KMS-11 (cell line): ENCODE measurements at regions not wholly inside any gene's neighbourhood (a gene's known extent, or its start where the extent isn't known, plus 50 kb on each side); places are given as distances from the start of the nearest gene placed in this dataset.

Source experiments
- H2AFZ ChIP-seq: fragments of 200-600 bp; sonication (generic); 2 replicates; pipeline ENCODE4 v1.6.1; 2016; ENCODE audit warnings: antibody characterized with exemption, mixed run types, low read depth
- H3K27ac ChIP-seq: fragments of 200-600 bp; sonication (generic); 2 replicates; pipeline ENCODE4 v1.6.1; 2016; ENCODE audit warnings: mild to moderate bottlenecking, mixed run types
- H3K27me3 ChIP-seq: fragments of 200-600 bp; sonication (generic); 2 replicates; pipeline ENCODE4 v1.6.1; 2017; ENCODE audit warnings: mild to moderate bottlenecking, low read depth, mixed run types, moderate library complexity; ENCODE audit not compliant: insufficient read depth
- H3K36me3 ChIP-seq: fragments of 200-600 bp; sonication (generic); 2 replicates; pipeline ENCODE4 v1.6.1; 2017; ENCODE audit warnings: mild to moderate bottlenecking, mixed run types; ENCODE audit not compliant: insufficient read depth
- H3K4me1 ChIP-seq: fragments of 200-600 bp; sonication (generic); 2 replicates; pipeline ENCODE4 v1.6.1; 2016; ENCODE audit warnings: mild to moderate bottlenecking, low read depth, mixed run types; ENCODE audit not compliant: poor library complexity, severe bottlenecking
- H3K4me2 ChIP-seq: fragments of 200-600 bp; sonication (generic); 2 replicates; pipeline ENCODE4 v1.7.0; 2016; ENCODE audit warnings: mild to moderate bottlenecking, mixed run types
- H3K4me3 ChIP-seq: fragments of 200-600 bp; sonication (generic); IDR thresholded peaks from 2 replicates; pipeline ENCODE4 v1.6.1; 2017; ENCODE audit warnings: low read depth, low read length, mixed read lengths; ENCODE audit not compliant: insufficient read depth
- H3K79me2 ChIP-seq: fragments of 200-600 bp; sonication (generic); 2 replicates; pipeline ENCODE4 v1.6.1; 2016; ENCODE audit warnings: low read depth, mixed run types; ENCODE audit not compliant: insufficient read depth
- H3K9ac ChIP-seq: fragments of 200-600 bp; sonication (generic); 2 replicates; pipeline ENCODE4 v1.6.1; 2016; ENCODE audit warnings: mild to moderate bottlenecking, mixed run types
- H4K20me1 ChIP-seq: fragments of 200-600 bp; sonication (generic); 2 replicates; pipeline ENCODE4 v1.6.1; 2016; ENCODE audit warnings: mild to moderate bottlenecking, mixed run types; ENCODE audit not compliant: insufficient read depth
- TF ChIP-seq, protein P1 (sequence below): fragments of 200-600 bp; sonication (generic); conservative IDR thresholded peaks from 2 replicates; pipeline ENCODE4 v1.6.1; 2017; ENCODE audit warnings: low read depth, mild to moderate bottlenecking, antibody characterized with exemption, low read length, moderate library complexity, mixed read lengths

DNA sequence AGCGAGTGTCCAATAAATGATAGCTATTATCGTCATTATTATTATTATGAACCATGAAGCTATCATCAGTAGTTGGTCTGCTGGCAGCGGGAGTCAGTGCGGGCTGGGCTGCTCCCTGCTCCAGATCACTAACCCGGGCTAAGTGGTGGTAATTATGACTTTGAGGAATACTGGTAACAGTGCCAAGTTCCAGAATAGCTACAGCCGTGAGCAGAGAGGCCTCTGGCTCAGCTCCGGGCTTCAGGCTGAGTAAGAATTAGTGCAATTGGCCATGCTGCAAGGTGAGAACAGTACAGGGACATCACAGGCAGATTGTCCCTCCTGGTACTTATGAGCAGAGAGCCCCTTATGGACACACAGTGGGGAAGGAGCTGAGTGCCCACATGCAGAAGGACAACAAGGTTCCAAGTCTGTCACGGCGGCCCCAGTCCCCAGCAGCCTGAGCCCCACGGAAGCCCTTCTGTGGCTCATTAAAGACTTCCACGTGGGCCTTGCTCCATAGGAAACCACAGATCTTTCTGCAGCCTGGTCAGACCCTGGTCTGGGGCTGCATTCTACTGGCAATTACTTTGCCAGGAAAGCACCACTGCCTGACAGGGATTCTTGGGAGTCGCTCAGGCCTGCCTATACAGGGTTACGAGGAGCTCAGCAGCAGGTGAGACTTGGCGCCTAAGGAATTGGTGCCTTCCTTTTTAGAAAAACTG lies 235.1 kb downstream of the RRAGC start:
- TF ChIP-seq, protein P1, sequence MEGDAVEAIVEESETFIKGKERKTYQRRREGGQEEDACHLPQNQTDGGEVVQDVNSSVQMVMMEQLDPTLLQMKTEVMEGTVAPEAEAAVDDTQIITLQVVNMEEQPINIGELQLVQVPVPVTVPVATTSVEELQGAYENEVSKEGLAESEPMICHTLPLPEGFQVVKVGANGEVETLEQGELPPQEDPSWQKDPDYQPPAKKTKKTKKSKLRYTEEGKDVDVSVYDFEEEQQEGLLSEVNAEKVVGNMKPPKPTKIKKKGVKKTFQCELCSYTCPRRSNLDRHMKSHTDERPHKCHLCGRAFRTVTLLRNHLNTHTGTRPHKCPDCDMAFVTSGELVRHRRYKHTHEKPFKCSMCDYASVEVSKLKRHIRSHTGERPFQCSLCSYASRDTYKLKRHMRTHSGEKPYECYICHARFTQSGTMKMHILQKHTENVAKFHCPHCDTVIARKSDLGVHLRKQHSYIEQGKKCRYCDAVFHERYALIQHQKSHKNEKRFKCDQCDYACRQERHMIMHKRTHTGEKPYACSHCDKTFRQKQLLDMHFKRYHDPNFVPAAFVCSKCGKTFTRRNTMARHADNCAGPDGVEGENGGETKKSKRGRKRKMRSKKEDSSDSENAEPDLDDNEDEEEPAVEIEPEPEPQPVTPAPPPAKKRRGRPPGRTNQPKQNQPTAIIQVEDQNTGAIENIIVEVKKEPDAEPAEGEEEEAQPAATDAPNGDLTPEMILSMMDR, result no peak
- Histone ChIP-seq H3K4me1 (no peaks in the 10 kb centered on the region), H3K27ac (no peak overlapping the region), H3K27me3 (no peaks in the 10 kb centered on the region), H3K4me3 (no peak overlapping the region), H2AFZ (no peak overlapping the region), H3K4me2 (no peak overlapping the region), H4K20me1 (no peaks in the 10 kb centered on the region), H3K79me2 (no peaks in the 10 kb centered on the region), H3K9ac (no peak overlapping the region), H3K36me3 (no peaks in the 10 kb centered on the region)

DNA sequence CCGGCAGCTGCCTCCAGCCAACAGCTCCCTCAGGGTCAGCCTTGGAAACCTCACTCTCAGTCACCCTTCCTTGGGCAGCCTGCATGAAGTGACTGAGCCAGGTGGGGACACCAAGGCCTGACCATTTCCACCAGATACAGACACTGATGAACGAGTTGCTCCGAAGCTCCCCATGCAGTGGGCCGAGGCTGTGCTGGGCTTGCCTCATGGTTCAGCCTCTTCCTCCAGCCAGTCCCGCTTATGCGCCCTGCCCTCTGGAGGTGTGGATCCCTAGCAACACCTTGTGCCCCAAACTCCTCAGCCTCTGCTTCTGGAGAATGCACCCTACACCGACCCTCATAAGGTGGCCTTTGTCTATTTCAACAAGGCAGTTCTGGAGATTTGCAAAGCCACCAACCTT lies 236.0 kb downstream of the RRAGC start:
- Histone ChIP-seq H3K27me3 (no peaks in the 10 kb centered on the region), H3K4me1 (no peaks in the 10 kb centered on the region), H3K9ac (no peak overlapping the region), H2AFZ (no peak overlapping the region), H3K27ac (no peak overlapping the region), H3K4me3 (no peak overlapping the region), H3K36me3 (no peaks in the 10 kb centered on the region), H3K79me2 (no peaks in the 10 kb centered on the region), H4K20me1 (no peaks in the 10 kb centered on the region), H3K4me2 (no peak overlapping the region)
- TF ChIP-seq, protein P1, result no peak

DNA sequence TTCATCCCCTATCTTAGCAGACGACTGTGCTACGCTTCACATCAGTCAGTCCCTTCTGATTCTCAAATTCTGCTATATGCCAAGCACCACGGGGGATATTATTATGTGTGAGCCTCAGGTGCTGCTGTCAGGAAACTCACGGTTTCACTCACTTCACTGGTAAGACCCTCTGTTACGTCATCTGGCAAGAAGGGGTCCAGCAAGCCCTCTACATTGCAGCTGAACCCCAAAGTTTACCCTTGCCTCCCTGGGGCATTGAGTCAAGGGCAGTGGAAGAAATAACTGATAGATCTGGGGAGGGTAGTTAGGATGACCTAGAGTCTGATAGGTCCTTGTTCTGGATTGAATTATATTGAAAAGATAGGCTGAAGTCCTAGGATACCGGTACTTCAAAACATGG lies 237.4 kb downstream of the RRAGC start:
- no peak overlapping the region for H2AFZ ChIP-seq
- H4K20me1 ChIP-seq, result no peaks in the 10 kb centered on the region
- H3K36me3 ChIP-seq, result no peaks in the 10 kb centered on the region
- no peak overlapping the region for H3K9ac ChIP-seq
- TF ChIP-seq, protein P1, result no peak
- no peaks in the 10 kb centered on the region for H3K27me3 ChIP-seq
- no peaks in the 10 kb centered on the region for H3K79me2 ChIP-seq
- no peak overlapping the region for H3K4me2 ChIP-seq
- no peak overlapping the region for H3K27ac ChIP-seq
- no peaks in the 10 kb centered on the region for H3K4me1 ChIP-seq
- no peak overlapping the region for H3K4me3 ChIP-seq

DNA sequence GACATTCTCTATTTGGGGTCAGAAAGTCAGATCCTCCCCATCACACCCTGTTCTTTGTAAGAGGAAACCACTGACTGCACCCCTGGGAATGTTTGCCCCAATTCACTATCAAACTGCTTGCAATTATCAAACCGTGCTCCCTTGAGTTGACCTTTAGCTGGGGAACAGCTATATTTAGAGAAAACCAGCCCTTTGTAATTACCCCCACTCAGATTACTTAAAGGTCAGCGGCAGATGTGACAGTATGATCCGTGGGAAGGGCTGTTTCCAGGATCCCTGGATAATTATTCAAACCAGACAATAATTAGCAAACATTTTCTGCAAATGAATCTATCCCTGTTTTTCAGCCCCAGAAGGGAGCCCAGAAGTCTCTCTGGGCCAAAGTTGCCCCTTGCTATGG lies 242.7 kb downstream of the RRAGC start:
- H3K9ac ChIP-seq, result no peak overlapping the region
- no peaks in the 10 kb centered on the region for H3K36me3 ChIP-seq
- no peaks in the 10 kb centered on the region for H3K79me2 ChIP-seq
- no peaks in the 10 kb centered on the region for H3K27me3 ChIP-seq
- H3K27ac ChIP-seq, result no peak overlapping the region
- no peaks in the 10 kb centered on the region for H4K20me1 ChIP-seq
- H2AFZ ChIP-seq, result no peak overlapping the region
- H3K4me3 ChIP-seq, result no peak overlapping the region
- H3K4me2 ChIP-seq, result no peak overlapping the region
- TF ChIP-seq, protein P1, result no peak
- H3K4me1 ChIP-seq, result no peaks in the 10 kb centered on the region
